ENCODE measurements at regions not wholly inside any gene's neighbourhood (a gene's known extent, or its start where the extent isn't known, plus 50 kb on each side); places are given as distances from the start of the nearest gene placed in this dataset.

DNA sequence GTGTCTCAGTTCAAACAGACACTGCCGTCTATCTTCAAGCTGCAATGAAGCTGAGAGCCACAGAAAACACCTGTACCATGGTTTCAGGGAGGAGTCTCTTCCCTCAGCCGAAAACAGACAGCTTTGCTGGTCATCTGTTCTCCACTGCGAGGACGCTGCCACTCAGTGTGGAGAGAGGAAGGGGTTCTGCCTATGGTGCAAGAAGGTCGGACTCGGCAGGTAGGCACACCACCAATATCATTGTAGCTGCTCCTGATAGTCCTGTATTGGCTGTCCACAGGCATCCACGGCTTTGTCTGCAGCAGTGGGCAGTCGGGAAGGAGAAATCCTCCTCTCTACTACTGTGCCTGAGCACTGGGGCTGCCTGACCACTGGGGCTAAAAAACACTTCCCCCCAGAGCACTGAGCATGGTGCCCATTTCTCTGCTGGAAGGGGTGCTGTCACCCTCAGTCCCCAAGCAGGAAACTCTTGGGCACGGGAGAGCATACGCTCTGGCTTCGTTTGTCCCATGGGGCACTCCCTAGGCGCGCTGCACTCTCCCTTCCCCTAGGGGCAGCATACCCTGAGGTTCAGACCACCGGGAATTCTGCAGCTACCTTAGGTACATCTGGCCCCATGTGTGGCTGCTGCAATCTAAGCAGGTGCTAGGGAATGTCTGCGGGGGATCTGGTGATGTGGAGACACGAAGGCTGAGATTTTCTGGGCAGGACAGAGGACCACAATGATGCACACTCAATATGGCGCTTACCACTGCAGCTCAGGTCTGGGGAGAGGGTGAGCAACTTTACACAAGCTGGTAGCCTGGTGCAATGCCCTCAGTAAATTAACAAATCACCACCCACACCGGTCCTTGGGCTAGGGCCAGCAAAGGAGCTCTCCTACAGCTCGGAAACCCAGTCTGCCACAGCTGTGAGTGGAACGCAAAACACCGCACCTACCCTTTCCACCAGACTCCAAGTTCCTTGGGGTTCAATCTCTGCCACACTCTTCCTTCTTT lies 880.9 kb upstream of the SEMA6A start:
- TF ChIP-seq CTCF (IDR thresholded peaks at IDR 0.05) (peak; percentile 53), EZH2phosphoT487 (IDR thresholded peaks at IDR 0.05) (no peak)

All from neural progenitor cell (in vitro differentiated cells).